Endothelial cell (in vitro differentiated cells): ENCODE measurements at regions not wholly inside any gene's neighbourhood (a gene's known extent, or its start where the extent isn't known, plus 50 kb on each side); places are given as distances from the start of the nearest gene placed in this dataset.

Source experiments
- DNase-seq: peaks from one replicate; pipeline ENCODE4 v3.0.0; 2021; ENCODE audit warnings: low spot score
- H3K27ac Mint-ChIP-seq: one replicate; pipeline ENCODE4 v1.8.0; 2021; ENCODE audit warnings: mixed read lengths, inconsistent platforms; ENCODE audit not compliant: unreplicated experiment
- H3K27me3 Mint-ChIP-seq: one replicate; pipeline ENCODE4 v1.8.0; 2021; ENCODE audit warnings: mild to moderate bottlenecking, moderate library complexity, mixed read lengths, inconsistent platforms; ENCODE audit not compliant: unreplicated experiment
- H3K36me3 Mint-ChIP-seq: one replicate; pipeline ENCODE4 v1.8.0; 2021; ENCODE audit warnings: mild to moderate bottlenecking, low read depth, mixed read lengths, inconsistent platforms; ENCODE audit not compliant: unreplicated experiment
- H3K4me1 Mint-ChIP-seq: one replicate; pipeline ENCODE4 v1.8.0; 2021; ENCODE audit warnings: mild to moderate bottlenecking, mixed read lengths, inconsistent platforms; ENCODE audit not compliant: unreplicated experiment
- H3K4me3 Mint-ChIP-seq: one replicate; pipeline ENCODE4 v1.8.0; 2021; ENCODE audit warnings: mild to moderate bottlenecking, mixed read lengths, inconsistent platforms; ENCODE audit not compliant: unreplicated experiment
- H3K9me3 Mint-ChIP-seq: one replicate; pipeline ENCODE4 v1.8.0; 2021; ENCODE audit warnings: mixed read lengths, inconsistent platforms; ENCODE audit not compliant: unreplicated experiment
- TF ChIP-seq, protein P1 (sequence below): fragments of 200-600 bp; sonication (generic); IDR thresholded peaks from one replicate; pipeline ENCODE4 v1.5.0; 2021; ENCODE audit warnings: antibody characterized with exemption; ENCODE audit not compliant: unreplicated experiment

- DNase-seq, result no peak
- Mint-ChIP-seq H3K36me3 (no peaks in the 10 kb centered on the region), H3K9me3 (no peaks in the 10 kb centered on the region), H3K4me1 (peaks cover 3% of the 10 kb centered on the region), H3K27ac (no peak overlapping the region), H3K4me3 (no peak overlapping the region), H3K27me3 (no peaks in the 10 kb centered on the region)
- TF ChIP-seq, protein P1, sequence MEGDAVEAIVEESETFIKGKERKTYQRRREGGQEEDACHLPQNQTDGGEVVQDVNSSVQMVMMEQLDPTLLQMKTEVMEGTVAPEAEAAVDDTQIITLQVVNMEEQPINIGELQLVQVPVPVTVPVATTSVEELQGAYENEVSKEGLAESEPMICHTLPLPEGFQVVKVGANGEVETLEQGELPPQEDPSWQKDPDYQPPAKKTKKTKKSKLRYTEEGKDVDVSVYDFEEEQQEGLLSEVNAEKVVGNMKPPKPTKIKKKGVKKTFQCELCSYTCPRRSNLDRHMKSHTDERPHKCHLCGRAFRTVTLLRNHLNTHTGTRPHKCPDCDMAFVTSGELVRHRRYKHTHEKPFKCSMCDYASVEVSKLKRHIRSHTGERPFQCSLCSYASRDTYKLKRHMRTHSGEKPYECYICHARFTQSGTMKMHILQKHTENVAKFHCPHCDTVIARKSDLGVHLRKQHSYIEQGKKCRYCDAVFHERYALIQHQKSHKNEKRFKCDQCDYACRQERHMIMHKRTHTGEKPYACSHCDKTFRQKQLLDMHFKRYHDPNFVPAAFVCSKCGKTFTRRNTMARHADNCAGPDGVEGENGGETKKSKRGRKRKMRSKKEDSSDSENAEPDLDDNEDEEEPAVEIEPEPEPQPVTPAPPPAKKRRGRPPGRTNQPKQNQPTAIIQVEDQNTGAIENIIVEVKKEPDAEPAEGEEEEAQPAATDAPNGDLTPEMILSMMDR, result no peak
Observed at GRCh38 chr5:167684251-167684650, 607.2 kb upstream of the WWC1 start.

- no peaks in the 10 kb centered on the region for H3K36me3 Mint-ChIP-seq
- DNase-seq, result no peak
- H3K9me3 Mint-ChIP-seq, result no peaks in the 10 kb centered on the region
- H3K4me3 Mint-ChIP-seq, result no peak overlapping the region
- H3K4me1 Mint-ChIP-seq, result peaks cover 13% of the 10 kb centered on the region
- no peak overlapping the region for H3K27ac Mint-ChIP-seq
- TF ChIP-seq, protein P1, result no peak
- peaks cover 1% of the 10 kb centered on the region for H3K27me3 Mint-ChIP-seq
Observed at GRCh38 chr5:167688341-167689130, 602.9 kb upstream of the WWC1 start.

GRCh38 chr5:167694325-167695147 lies 596.9 kb upstream of the WWC1 start:
- Mint-ChIP-seq H3K36me3 (no peaks in the 10 kb centered on the region), H3K4me1 (peaks cover 13% of the 10 kb centered on the region), H3K27me3 (peaks cover 1% of the 10 kb centered on the region), H3K9me3 (no peaks in the 10 kb centered on the region), H3K4me3 (no peak overlapping the region), H3K27ac (no peak overlapping the region)
- TF ChIP-seq, protein P1, result no peak
- DNase-seq, result no peak

- Mint-ChIP-seq H3K27ac (no peak overlapping the region), H3K36me3 (no peaks in the 10 kb centered on the region), H3K4me1 (peaks cover 4% of the 10 kb centered on the region), H3K27me3 (no peaks in the 10 kb centered on the region), H3K9me3 (no peaks in the 10 kb centered on the region), H3K4me3 (no peak overlapping the region)
- DNase-seq, result no peak
- TF ChIP-seq, protein P1, result no peak
Observed at GRCh38 chr5:167696558-167697314, 594.7 kb upstream of the WWC1 start.
